Nucleus accumbens (tissue), 56 donors: ENCODE measurements at regions not wholly inside any gene's neighbourhood (a gene's known extent, or its start where the extent isn't known, plus 50 kb on each side); places are given as distances from the start of the nearest gene placed in this dataset.

Source experiments
- DNase-seq, 56 donors: peaks; one replicate each; lab custom pipeline; 2025; lab: John Stamatoyannopoulos, UW

DNA sequence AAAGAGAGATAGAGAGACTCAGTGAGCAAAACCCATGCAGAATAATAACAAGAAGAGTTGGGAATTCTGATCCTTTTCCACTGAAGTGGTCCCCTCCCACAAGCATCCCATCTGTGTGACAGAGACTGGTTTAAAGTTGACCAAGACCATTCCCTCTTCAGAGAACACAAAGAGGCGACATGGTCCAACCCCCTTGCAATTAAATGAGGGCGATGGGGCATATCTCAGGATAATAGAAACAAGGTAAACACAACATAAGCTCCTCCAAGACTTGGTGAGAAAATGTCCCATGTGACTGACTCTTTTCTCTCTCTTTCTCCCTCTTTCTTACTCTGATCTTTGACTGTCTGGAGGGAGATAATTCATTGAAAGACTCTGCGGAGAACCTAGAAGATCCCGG lies 526.7 kb downstream of the SOX11 start:
- no peak for DNase-seq

- no peak for DNase-seq
These were observed 527.7 kb downstream of the SOX11 start for GRCh38 chr2:6219906-6220305.

DNA sequence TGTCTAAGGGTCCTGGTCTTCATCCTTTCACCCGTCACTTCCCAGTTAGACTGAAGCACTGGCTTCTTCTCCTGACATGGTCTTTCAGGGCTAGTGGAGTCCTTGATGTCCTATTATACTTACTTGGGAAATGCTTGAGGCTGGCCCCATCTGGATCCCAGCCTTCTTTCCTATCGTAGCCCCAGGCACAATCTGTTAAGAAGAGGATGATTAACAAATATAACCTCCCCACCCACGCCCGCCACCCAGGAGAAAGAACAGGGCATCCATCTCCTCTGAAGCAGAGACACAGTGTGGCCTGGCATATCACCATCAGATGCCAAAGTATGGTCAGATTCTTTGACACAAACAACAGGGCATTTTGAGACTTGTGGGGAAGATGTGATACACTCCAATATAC lies 530.1 kb downstream of the SOX11 start:
- no peak for DNase-seq

DNA sequence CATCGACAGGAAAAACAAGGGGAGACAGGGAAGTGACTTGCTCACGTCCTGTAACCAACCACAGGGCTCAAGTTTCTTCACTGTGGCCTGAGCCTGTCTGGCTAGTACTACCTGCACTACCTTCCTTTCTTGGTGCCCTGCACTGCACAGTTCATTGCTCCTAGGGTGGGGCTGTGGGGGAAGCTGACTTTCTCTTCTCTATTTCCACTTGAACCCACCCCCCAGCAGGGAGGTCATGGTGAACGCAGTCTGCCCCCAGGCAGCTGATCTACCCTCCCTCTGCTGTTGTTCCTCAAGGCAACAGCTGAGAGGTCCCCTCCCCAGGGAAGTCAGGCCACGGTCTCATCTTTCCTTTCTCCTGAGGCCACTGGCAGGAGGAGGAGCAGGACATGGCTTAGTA lies 532.1 kb downstream of the SOX11 start:
- no peak for DNase-seq

GRCh38 chr2:6228251-6228650 lies 536.1 kb downstream of the SOX11 start:
- no peak for DNase-seq

DNA sequence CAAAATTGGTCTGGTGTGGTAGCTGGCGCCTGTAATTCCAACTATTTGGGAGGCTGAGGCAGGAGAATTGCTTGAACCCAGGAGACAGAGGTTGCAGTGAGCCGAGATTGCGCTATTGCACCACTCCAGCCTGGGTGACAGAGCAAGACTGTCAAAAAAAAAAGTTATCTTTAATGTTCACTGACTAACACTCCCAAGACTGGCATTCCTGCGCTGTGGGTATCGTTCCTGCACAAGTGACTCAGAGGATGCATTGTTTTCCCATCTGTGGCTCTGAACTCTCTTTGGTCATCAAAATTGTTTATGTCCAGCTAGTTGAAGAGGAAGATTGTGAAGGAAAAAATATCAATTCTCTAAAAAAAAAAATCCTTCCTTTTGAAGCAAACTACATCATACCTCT lies 539.0 kb downstream of the SOX11 start:
- no peak for DNase-seq

DNA sequence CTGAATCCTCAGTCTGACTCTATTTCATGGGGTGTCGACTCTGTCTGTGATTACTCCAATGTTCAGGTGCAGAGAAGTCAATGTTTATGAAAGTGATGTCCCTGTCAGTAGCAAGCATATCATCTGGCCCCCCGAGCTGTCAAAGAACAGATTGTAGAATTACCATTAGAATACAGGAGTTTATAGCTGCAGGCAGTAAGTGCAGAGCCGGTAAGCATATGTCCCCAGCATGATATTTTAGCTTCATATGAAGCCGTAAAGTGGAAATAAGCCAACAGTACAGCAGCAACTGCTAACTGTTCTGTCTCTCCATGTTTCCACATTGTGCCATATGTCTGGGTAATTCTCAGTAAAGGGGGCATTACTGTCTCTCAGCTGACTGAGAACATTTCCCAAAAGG lies 541.8 kb downstream of the SOX11 start:
- DNase-seq, result no peak

GRCh38 chr2:6234702-6235101 lies 542.5 kb downstream of the SOX11 start:
- DNase-seq, result no peak

DNA sequence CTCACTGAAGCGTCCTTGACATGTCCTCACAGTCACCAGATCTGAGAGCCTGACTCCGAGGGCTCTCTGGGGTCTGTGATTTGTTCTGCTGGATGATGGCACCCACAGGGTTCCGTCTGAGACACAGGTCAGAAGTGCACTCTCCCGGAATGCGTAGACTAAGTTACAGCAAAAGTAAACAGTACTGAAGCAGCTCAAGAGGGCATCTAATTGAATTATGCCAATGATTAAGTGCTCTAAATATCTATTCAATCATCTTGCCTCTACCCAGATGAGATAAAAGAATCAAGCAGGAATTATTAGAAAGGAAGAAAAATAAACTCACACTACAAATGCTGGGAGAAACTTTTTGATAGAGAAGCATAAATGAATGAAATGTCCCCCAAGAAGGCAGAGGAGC lies 544.1 kb downstream of the SOX11 start:
- DNase-seq, result no peak

DNA sequence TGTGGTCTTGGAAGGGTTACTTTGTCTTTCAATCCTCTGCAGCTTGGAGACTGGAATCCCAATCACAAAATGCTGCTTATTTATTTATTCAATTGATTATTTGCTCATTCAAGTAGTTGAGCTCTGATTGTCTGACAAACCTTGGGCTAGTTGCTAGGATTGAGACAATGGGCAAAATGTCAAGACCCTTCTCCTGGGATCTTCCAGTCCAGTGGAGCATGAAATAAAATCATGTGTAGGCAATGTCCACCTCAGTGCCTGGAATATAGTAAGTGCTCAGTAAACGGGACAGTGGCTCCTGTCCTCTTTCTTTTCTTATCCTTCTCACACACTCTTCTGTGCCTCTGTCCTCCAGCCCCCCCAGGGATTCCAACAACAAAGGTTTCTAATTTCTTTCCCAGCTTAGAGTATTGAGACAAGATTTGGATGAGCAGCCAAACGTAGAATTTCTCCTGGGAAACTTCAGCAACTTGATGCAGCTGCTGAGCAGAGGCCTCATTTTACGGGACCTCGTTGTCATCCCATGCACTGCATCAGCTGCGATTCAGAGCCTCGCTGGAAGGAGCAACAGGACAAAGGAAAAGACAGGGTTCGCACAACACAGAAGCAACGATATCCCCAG lies 545.0 kb downstream of the SOX11 start:
- no peak for DNase-seq

DNA sequence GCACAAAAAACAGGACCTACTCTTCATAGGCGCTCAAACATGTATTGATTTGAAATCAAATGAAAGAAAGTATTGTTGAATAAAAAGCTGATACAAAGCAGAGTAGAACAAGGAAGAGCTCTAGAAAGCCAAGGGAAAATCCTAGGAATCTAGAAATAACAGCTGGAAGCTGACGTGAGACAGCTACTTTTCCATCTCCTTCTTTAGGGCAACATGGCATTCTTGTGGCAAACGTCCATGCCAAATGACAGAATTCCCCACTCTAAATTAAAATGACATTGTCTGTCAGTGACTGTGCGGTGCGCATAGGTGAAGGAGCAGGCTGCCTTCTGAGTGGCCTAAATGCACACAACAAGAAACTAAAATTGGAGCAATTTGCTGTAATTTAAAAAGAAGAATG lies 557.4 kb downstream of the SOX11 start:
- no peak for DNase-seq

- DNase-seq, result no peak
These were observed 562.3 kb downstream of the SOX11 start for GRCh38 chr2:6254441-6254840.

GRCh38 chr2:6264198-6264597 lies 572.0 kb downstream of the SOX11 start:
- DNase-seq, result no peak

- no peak for DNase-seq
These were observed 584.2 kb downstream of the CMPK2 start for GRCh38 chr2:6281524-6281923.

GRCh38 chr2:6283259-6283658 lies 582.4 kb downstream of the CMPK2 start:
- DNase-seq, result no peak

DNA sequence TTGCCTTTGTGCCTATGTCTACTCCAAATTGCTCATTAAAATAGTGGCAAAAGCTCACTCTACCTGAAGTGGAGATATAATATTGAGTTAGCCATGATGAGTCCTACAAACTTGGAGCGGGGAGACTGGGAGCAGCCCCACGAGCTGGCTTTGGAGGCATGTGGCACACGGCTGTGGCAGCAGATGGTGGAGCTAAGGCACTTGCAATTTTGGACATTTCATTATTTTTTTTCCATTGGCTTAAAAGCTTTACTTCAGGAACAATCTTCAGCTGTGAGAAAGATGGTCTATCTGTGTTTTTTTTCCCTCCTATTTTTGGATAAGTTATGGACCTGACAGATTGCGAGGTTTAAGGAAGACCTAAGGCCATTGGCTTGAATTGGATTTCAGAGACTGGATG lies 578.3 kb downstream of the CMPK2 start:
- DNase-seq, result no peak

DNA sequence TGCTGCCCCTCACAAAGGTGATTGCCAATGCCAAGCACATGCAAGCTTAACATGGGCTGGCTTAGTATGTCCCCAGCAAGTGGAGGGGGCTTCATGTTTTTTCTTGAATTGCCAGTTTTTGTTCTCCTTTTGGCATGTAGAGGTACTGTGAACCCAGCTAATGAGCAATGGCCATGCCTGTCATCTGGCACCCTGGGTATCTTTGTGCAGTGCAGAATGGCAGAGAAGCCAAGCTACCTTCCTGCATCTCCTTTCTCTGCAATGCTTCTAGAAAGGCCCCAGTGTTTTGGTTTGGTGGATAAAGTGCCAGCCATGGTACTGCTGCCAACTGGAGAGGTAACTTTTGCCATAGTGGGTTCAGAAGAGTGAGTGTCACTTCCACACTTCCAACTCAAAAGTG lies 576.9 kb downstream of the CMPK2 start:
- no peak for DNase-seq

DNA sequence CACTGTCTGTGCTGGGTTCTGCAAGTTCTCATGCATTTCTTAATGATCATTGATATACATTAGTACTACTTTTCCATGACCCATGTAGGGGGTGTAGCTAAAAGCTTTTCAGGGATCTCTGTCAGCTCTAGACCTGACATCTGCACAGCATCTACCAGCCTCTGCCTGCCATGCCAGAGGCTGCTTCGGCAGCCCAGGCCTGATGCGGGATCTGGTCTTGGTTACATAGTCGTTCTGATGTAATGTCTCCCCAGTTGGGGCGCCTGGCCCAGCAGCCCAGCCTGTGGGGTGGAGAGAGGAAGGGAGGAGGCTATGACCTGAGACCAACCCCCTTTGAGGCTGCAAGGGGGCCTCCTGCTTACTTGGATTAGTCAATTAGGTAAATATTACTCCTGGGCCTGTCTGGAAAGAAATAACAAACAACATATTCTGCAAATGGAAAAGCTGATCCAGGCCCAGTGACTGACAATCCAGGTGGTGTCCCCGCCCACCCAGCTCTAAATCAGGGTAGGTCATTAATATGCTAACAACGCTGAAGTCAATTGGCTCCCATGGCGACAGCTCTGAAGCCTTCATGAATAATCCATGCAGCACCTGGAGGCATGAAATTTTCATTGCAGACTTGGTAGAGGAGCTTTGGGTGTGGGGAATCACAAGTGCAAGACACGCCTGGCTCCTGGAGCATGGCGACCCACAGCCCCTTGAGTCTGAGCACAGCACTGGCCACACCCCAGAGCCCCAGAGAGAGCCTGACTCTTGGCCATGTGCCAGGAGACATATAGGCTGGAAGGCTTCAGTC lies 575.3 kb downstream of the CMPK2 start:
- DNase-seq, result peak in 4 of 56 donors; percentile 14 to 30 (median 16)

GRCh38 chr2:6294791-6295190 lies 570.9 kb downstream of the CMPK2 start:
- no peak for DNase-seq

- no peak for DNase-seq
These were observed 568.5 kb downstream of the CMPK2 start for GRCh38 chr2:6297238-6297637.

- DNase-seq, result no peak
These were observed 564.3 kb downstream of the CMPK2 start for GRCh38 chr2:6301426-6301825.

DNA sequence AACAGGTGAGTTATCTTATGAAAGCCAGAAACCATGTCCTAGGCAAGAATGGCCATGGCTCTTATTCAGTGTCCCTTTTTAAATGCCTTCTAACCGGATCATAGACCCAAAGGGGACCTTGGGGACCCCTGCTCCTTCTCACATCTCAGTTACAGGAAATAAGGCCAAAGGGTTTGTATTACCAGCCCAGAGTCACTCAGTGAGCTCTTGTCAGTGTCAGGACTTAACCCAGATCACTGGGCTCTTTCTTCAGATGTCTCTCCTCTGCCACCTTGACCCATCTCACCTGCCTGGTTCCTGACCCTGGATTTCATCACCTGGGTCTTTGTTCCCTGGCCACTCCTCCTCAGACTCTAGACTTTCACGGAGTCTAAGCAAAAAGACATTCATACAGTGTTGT lies 556.7 kb downstream of the CMPK2 start:
- no peak for DNase-seq
